Osteoblast (primary cell): ENCODE measurements at regions not wholly inside any gene's neighbourhood (a gene's known extent, or its start where the extent isn't known, plus 50 kb on each side); places are given as distances from the start of the nearest gene placed in this dataset.

Experiments
- DNase-seq: peaks from one replicate; pipeline ENCODE4 v3.0.0; 2011; ENCODE audit warnings: low spot score, mixed read lengths; ENCODE audit not compliant: insufficient read length; ENCODE audit errors: missing footprints
- H2AFZ ChIP-seq: 2 replicates; pipeline ENCODE4 v1.6.0; 2011; ENCODE audit warnings: mild to moderate bottlenecking, low read length
- H3K27ac ChIP-seq: 2 replicates; pipeline ENCODE4 v1.5.1; 2011; ENCODE audit warnings: mild to moderate bottlenecking, low read depth, low read length, moderate library complexity
- H3K27me3 ChIP-seq: 2 replicates; pipeline ENCODE4 v1.6.0; 2012; ENCODE audit warnings: mild to moderate bottlenecking, control low read depth, inconsistent platforms, low read length, moderate library complexity; ENCODE audit not compliant: insufficient read depth
- H3K36me3 ChIP-seq: 2 replicates; pipeline ENCODE4 v1.5.1; 2011; ENCODE audit warnings: mild to moderate bottlenecking, low read length, control low read depth, moderate library complexity; ENCODE audit not compliant: insufficient read depth
- H3K4me1 ChIP-seq: 2 replicates; pipeline ENCODE4 v1.5.1; 2011; ENCODE audit warnings: mild to moderate bottlenecking, low read length, control low read depth, moderate library complexity; ENCODE audit not compliant: insufficient read depth
- H3K4me2 ChIP-seq: 2 replicates; pipeline ENCODE4 v1.6.0; 2011; ENCODE audit warnings: mild to moderate bottlenecking, low read length; ENCODE audit not compliant: insufficient read depth
- H3K4me3 ChIP-seq: fragments of 200-600 bp; sonication (generic); 3 replicates; pipeline ENCODE4 v1.5.1; 2012; ENCODE audit warnings: mild to moderate bottlenecking, low read length, inconsistent platforms; ENCODE audit not compliant: insufficient read depth
- H3K79me2 ChIP-seq: 2 replicates; pipeline ENCODE4 v1.6.0; 2012; ENCODE audit warnings: mild to moderate bottlenecking, low read length, control low read depth, inconsistent platforms; ENCODE audit not compliant: insufficient read depth
- H3K9me3 ChIP-seq: 2 replicates; pipeline ENCODE4 v1.5.1; 2011; ENCODE audit warnings: low read depth, low read length, control low read depth
- H4K20me1 ChIP-seq: 2 replicates; pipeline ENCODE4 v1.6.0; 2012; ENCODE audit warnings: mild to moderate bottlenecking, low read length, control low read depth; ENCODE audit not compliant: insufficient read depth
- TF ChIP-seq, protein P1 (sequence below): IDR thresholded peaks from 2 replicates; pipeline ENCODE4 v1.5.1; 2011; ENCODE audit warnings: mild to moderate bottlenecking, low read depth, low read length, moderate library complexity; ENCODE audit errors: extremely low read depth

DNA sequence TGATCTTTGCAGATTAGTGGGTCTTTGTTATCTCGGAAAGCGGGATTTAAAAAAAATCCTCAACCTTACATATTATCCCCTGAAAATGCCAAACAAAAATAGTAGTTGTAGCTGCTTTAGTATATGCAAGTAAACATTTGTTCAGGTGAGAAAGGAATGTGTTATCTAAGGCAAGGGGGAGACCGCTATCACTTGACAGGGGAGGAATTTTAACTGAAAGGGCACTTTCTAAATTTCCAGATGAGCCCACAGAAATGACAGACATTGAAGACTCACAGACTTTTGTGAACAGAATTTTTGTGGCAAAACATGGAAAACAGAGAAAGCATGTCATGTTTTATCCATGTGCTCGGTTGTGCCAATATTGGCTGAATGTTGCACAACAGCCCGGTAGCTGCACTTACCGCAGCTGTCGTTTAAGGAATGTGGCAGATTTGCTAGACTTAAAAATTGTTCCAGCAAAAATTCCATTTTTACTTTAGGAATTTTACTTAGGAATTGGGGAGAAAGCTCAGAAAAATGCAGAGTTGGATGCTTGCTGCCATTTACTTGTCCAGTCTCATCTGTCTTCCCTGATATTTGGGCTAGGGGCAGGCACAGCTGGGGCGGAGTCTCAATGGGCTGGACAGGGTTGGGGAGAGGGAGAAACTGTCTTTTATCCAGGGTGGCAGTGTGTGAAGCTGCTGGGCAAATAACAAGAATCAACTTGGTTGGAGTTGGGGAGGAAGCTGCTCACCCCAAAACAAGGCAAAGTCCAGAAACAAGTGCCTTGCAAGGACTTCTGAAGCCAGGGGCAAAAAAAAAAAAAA, 94.6 kb upstream of the RPS6KA3 start:
- peak overlapping the region; percentile 41 for H3K4me3 ChIP-seq
- H2AFZ ChIP-seq = peak overlapping the region; percentile 6
- peak overlapping the region; percentile 87 for H3K27ac ChIP-seq
- no peaks in the 10 kb centered on the region for H3K9me3 ChIP-seq
- no peaks in the 10 kb centered on the region for H3K36me3 ChIP-seq
- no peaks in the 10 kb centered on the region for H3K27me3 ChIP-seq
- H3K4me1 ChIP-seq = peaks cover 25% of the 10 kb centered on the region
- H3K4me2 ChIP-seq = peak overlapping the region; percentile 68
- TF ChIP-seq, protein P1, sequence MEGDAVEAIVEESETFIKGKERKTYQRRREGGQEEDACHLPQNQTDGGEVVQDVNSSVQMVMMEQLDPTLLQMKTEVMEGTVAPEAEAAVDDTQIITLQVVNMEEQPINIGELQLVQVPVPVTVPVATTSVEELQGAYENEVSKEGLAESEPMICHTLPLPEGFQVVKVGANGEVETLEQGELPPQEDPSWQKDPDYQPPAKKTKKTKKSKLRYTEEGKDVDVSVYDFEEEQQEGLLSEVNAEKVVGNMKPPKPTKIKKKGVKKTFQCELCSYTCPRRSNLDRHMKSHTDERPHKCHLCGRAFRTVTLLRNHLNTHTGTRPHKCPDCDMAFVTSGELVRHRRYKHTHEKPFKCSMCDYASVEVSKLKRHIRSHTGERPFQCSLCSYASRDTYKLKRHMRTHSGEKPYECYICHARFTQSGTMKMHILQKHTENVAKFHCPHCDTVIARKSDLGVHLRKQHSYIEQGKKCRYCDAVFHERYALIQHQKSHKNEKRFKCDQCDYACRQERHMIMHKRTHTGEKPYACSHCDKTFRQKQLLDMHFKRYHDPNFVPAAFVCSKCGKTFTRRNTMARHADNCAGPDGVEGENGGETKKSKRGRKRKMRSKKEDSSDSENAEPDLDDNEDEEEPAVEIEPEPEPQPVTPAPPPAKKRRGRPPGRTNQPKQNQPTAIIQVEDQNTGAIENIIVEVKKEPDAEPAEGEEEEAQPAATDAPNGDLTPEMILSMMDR = no peak
- no peaks in the 10 kb centered on the region for H3K79me2 ChIP-seq
- H4K20me1 ChIP-seq = no peaks in the 10 kb centered on the region
- DNase-seq = no peak

DNA sequence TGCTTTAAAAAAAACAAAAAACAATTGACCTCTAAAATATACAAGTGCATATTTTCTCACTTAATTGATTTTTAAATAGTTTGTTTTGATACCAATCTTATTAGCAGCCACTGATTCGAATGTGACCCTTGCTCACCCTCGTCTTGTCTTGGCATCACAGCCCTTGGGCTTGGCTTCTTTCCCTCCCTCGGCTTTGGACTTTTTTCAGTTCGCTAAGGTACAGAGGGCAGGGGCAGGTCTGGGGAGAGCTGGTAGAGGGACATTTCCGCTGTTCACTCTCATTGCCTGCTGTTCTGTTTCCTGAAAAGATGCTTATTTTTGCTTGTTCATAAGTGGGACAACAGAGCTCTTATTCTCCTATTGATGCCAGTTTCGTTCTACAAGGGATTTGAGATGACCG, 88.5 kb upstream of the RPS6KA3 start:
- Histone ChIP-seq H2AFZ (no peak overlapping the region), H4K20me1 (no peaks in the 10 kb centered on the region), H3K4me1 (no peaks in the 10 kb centered on the region), H3K4me3 (no peak overlapping the region), H3K27me3 (no peaks in the 10 kb centered on the region), H3K79me2 (no peaks in the 10 kb centered on the region), H3K36me3 (no peaks in the 10 kb centered on the region), H3K9me3 (no peaks in the 10 kb centered on the region), H3K27ac (no peak overlapping the region), H3K4me2 (no peak overlapping the region)
- no peak for DNase-seq
- TF ChIP-seq, protein P1 = no peak

DNA sequence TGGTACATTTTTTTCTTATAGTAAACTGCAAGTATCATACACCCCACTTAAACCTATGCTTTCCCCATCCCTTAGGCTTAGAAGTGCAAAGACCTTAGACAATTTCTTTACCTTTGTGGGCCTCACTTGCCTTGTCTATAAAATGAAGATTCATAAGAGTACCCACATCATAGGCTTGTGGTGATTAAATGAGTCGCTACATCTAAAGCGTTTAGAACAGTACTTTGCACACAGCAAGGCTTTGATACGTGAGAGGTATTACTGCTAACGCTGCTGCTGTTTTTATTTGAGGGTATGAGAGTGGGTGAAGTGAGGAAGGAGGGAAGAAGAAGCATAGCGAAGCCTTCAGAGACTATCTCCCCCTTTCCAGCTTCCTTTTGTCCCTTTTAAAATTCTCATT, 87.8 kb upstream of the RPS6KA3 start:
- Histone ChIP-seq H3K9me3 (no peaks in the 10 kb centered on the region), H4K20me1 (no peaks in the 10 kb centered on the region), H3K4me3 (no peak overlapping the region), H3K79me2 (no peaks in the 10 kb centered on the region), H2AFZ (no peak overlapping the region), H3K27me3 (no peaks in the 10 kb centered on the region), H3K36me3 (no peaks in the 10 kb centered on the region), H3K4me2 (no peak overlapping the region), H3K27ac (no peak overlapping the region), H3K4me1 (no peaks in the 10 kb centered on the region)
- DNase-seq = no peak
- TF ChIP-seq, protein P1 = no peak

DNA sequence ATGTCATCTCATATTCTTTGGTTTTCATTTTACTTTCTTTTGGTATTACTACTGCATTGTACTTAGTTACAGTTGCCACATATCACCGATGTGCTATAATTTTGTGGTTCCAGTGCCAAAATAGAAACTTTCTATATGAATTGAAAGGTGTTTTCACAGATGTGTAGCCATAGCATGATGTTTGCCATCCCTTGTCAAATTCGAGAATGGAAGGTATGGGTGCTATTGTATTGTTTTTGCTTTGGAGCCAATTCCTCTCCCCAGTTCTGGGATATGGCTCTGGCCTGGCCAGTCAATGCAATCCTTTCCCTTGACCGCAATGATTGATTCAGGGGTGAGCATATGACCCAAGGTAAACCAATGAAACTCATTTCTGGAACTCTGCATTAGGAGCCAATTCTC, 86.2 kb upstream of the RPS6KA3 start:
- Histone ChIP-seq H3K27ac (no peak overlapping the region), H3K79me2 (no peaks in the 10 kb centered on the region), H4K20me1 (no peaks in the 10 kb centered on the region), H2AFZ (no peak overlapping the region), H3K4me2 (no peak overlapping the region), H3K4me3 (no peak overlapping the region), H3K27me3 (no peaks in the 10 kb centered on the region), H3K9me3 (no peaks in the 10 kb centered on the region), H3K4me1 (no peaks in the 10 kb centered on the region), H3K36me3 (no peaks in the 10 kb centered on the region)
- TF ChIP-seq, protein P1 = no peak
- no peak for DNase-seq
